GM21717 (cell line): ENCODE measurements at regions not wholly inside any gene's neighbourhood (a gene's known extent, or its start where the extent isn't known, plus 50 kb on each side); places are given as distances from the start of the nearest gene placed in this dataset.

ENCODE experiments used
- ATAC-seq: cut with Tn5 transposase; IDR thresholded peaks from one replicate; pipeline ENCODE4 v1.9.1; 2021; ENCODE audit warnings: mild to moderate bottlenecking, moderate library complexity; ENCODE audit not compliant: unreplicated experiment

GRCh38 chr2:117492209-117492851, 322.2 kb upstream of the DDX18 start:
- no peak for ATAC-seq

- ATAC-seq = no peak
Observed at GRCh38 chr2:117500721-117501120, 313.8 kb upstream of the DDX18 start.

DNA sequence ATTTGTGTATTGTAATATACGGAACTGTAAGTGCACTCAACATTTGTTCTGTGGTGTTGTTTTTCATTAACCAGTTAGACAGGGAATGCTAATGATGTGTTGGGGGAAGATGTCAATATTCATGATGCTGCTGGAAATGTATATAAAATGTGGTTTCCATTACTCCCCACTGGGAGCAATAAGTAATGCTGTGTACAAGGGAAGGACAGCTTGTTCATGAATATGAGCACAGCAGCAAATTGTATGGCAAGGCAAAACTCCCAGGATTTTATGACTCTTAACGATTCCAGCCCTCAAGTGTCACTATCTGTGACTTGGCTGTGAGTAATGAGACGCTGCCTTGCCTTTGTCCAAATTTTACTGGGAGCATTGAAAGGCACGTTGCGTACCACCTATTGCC, 312.4 kb upstream of the DDX18 start:
- no peak for ATAC-seq

DNA sequence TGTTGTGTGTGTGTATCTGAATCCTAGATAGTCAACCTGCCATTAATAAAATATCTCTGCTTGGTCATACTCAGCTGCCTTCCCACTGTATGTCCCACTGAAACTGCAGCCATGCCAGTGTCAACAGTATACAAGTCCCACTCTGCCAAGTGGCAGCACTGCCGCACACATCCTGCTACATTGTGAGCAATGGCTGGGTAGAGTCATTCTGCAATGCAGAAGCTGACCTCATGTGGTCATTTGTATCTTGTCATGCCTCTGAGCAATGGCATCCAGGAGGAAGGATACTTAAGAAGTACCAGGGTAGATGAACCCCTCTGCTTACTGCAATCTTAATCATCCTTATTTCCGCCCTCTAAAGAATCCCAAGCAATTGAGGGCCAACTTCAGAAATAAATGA, 302.2 kb upstream of the DDX18 start:
- ATAC-seq = no peak

- no peak for ATAC-seq
Observed at GRCh38 chr2:117514371-117514770, 300.1 kb upstream of the DDX18 start.

DNA sequence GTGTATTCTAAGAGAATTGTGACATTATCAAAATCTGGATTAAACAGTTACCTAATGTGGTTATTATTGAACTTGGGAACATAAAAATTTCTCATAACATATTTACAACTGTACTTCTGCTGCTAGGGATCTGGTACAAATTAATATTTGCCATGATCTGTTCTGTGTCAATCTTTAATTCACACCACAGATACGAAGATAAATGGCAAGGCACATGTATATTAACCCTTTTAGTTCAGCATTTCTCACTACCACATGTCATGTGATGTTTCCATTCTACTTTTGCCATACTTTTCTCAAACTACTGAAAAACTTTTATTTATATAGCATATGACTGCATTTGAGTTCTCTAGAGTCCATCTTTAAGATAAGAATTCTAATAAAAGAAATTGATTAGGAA, 295.3 kb upstream of the DDX18 start:
- no peak for ATAC-seq

DNA sequence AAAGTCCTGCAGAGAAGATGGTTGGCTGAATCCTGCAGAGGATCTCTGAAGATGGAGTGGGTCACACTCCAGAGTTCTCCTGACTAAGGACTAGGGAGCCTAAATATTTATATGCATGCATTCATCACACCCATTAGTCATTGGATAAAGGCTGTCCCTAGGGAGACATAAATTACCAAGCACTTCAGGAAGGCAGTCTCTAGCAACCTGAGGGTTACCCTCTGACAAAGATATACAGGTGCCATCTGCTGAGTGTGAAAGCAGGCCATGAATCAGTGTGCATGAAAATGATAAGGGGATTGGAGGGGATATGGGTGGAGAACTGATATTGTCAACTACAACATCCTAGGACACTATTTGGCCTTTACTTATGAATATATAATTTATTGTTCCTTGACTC, 294.8 kb upstream of the DDX18 start:
- no peak for ATAC-seq

DNA sequence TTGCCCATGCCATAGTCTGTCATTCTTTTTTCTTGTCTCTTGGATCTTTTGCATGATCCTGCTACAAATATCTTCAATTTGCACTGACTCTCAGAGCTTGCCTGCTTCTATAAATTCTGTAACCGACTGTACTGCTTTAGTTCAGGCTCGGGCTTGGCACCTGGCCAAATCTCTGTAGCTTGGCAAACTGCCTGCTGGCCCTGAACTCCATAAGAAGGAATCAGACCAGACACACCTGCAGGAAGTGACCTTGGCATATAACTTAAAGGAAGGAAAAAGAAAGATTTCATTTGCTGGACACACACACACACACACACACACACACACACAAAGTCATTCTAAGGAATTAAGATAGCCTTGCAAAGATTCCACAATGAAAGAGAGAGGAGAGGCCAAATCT, 291.2 kb upstream of the DDX18 start:
- ATAC-seq = no peak

DNA sequence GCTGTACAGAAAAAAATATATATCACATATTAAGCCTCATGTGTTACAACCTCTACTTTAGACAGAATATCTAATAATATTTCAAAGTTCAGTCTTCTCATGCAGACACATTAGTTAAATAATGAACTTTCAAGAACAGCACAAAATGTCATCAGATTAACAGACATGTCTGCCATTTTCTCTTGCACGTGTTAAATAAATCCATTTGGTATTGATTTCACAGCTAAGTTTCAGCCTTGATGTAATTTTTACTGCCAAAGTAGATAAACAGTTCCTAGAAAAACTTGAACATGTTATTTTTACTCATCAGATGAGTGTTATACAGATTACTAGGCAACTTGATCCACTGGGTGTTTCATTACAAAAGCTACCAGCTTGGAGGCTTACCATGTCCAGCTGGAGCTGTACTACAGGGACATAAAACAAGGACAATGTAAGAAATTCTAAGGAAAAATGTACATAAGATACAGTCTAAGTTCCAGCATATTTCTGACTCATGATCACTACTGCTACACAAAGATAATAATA, 290.7 kb upstream of the DDX18 start:
- no peak for ATAC-seq

- ATAC-seq = no peak
Observed at GRCh38 chr2:117536139-117536538, 278.4 kb upstream of the DDX18 start.

DNA sequence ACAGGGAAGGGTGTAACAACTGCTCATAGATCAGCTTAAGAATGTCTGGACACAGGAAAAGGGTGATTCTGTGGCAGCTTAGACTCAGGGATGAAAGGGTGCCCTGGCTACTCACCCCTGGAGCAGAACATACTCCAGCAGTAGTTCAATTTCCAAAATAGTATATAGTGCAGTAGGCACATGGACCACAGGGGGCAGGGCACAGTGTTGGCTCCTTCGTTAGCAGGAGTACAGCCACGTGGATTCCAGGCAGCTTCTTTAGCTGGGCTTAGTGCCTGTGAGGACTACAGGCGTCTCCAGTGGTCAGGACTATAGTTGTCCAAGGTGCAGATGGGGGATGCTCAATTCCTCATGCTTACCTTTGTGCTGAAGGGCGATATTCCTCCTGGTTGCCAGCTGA, 277.5 kb upstream of the DDX18 start:
- no peak for ATAC-seq

DNA sequence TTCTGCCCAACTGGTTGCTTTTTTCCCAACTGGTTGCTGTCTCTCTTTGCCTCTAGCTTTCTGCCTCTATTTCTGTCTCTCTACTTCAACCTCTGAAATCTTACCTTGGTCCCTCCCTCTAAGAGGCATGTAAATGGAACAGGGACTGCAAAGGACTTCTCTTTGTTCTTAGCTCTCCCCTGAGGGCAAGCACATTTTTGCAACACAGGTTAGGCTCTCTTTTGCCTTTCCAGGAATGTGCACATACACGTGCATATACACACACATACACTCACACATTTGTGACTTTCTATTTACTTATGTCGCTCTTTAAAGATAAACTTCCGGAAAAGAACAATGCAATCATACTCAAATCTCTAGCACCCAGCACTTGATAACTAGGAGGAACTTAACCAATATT, 262.6 kb upstream of the DDX18 start:
- ATAC-seq = no peak

DNA sequence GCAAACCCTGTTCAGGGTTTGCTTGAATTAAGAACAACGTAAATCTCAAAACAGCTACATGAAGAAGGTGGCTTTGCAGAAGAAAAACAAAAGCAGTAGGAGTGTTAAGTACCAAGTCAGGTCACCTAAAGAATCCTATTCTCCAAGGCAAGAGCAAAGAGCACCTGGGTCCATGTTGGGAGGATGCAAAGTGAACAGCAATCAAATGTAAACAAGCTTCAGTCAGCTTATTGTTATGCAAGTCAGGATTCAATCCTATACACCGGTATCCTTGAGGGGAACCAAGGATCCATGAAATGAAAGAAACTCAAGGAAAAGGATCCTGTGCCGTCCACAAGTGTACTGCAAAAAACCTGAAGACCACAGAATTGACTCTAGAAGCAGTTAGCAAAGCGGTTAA, 261.0 kb upstream of the DDX18 start:
- ATAC-seq = no peak

DNA sequence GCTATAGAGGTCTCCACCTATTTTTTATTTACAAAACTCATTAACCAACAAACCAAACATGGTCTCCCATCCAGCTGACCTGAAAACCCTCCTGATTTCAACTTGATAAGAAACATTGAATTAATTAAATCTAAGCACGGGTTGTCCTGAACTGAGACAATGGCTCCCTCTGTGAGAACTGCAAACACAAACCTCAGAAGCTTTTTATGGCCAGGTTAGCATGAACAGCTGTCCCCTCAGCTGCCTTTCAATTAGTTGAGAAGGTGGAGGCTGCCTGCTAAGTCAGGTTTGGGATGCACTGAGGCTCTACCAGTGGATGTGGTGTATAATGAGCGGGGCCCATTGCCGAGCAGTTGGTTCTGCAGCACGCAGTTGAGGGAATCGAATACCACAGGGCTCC, 258.5 kb upstream of the DDX18 start:
- no peak for ATAC-seq

DNA sequence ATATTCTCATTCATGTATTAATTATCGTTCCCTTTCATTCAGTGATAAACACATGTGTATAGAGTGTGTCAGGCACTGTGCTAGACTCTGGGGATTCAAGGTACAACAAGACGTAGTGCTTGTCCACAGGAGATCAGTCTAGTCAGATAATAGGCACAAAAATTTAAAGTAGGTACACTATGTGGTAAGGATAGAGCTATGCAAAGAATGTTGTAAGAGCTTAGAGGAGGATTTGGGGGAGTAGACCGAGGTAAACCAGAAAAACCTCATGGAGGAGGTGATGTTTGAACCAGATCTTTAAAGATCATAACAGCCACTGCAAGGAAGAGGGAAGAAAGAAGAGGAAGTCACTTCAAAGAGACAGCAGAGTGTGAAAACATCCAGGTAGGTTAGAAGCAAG, 256.9 kb upstream of the DDX18 start:
- ATAC-seq = no peak

- no peak for ATAC-seq
Observed at GRCh38 chr2:117562654-117563053, 251.8 kb upstream of the DDX18 start.

DNA sequence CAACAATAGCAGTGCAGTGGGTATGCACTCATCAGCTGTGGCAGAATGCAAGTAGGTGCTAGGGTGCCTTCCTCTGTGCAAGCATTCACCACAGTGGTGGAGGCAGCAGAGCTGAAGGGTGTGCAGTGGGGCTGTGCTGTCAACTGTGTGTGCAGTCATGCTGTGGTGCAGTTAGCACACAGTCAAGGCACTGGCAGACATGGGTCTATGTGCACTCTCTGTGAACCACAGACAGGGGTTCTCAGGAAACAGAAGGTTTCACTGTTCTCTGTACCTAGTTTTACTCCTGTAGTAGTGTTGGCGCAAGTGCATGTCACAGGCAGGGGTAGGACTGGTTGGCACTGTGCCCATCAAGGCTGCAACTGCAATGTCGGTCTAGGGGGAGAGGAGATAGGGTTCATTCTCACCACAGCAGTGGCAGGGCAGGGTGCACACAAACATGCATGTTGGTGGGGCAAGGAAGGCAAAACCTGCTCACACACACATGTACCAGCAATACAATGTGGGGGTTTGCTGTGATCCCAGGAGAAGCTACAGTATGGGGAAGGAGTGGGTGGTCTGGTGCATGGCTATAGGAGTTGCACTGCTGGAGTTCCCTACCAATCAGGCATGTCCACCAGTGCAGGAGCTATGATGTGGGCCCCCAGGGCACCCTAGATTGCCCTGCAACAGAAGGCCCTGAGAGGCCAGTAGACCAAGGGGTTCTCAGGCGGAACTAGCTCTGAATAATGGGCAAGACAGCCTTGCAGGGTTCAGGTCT, 242.7 kb upstream of the DDX18 start:
- no peak for ATAC-seq

GRCh38 chr2:117587310-117587709, 227.2 kb upstream of the DDX18 start:
- no peak for ATAC-seq

GRCh38 chr2:117603060-117603459, 211.4 kb upstream of the DDX18 start:
- ATAC-seq = no peak

DNA sequence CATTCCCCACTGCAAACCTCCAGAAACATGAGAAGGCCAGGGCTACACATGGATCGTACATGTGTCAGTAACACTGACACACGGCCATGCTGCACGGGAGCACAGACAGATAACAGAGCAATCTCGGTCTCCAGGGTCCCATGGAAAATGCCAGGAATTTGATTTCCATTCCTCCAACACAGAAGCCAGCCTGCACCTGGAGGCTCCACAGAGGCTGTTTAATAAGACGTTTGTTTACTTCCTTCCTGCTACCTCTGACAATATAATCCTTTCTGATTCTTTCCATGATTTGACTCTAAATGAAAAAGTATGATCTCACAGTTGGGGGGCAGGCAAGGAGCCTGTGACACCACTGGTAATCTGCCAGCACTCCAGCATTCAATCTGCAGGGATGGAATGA, 210.9 kb upstream of the DDX18 start:
- ATAC-seq = no peak

GRCh38 chr2:117607202-117607601, 207.3 kb upstream of the DDX18 start:
- no peak for ATAC-seq

GRCh38 chr2:117613101-117613500, 201.4 kb upstream of the DDX18 start:
- ATAC-seq = no peak

- no peak for ATAC-seq
Observed at GRCh38 chr2:117614296-117614695, 200.2 kb upstream of the DDX18 start.
